OCI-LY7 (cell line): ENCODE measurements at regions not wholly inside any gene's neighbourhood (a gene's known extent, or its start where the extent isn't known, plus 50 kb on each side); places are given as distances from the start of the nearest gene placed in this dataset.

ENCODE experiments used
- BruUV-seq: library from RNA; stranded (reverse); fragments of 400-500 nt; replicated peaks from 2 replicates; lab custom pipeline; 2021; lab: Mats Ljungman, UMichigan
- CTCF ChIA-PET: fragments of 300-600 bp; sonication (Branson Sonifier 250); formaldehyde crosslinking; loops from one replicate; lab custom pipeline; 2022; ENCODE audit warnings: antibody characterized with exemption; ENCODE audit not compliant: unreplicated experiment; lab: Charles Lee
- POLR2A ChIA-PET: fragments of 300-600 bp; sonication (Branson Sonifier 250); formaldehyde crosslinking; loops from one replicate; lab custom pipeline; 2022; ENCODE audit warnings: antibody characterized with exemption; lab: Charles Lee
- DNase-seq: peaks from one replicate; pipeline ENCODE4 v3.0.0-alpha.2; 2015; ENCODE audit warnings: low spot score
- H2AFZ ChIP-seq: fragments of 200-600 bp; sonication (generic), shearing (Covaris generic); 2 replicates; pipeline ENCODE4 v1.6.1; 2014; ENCODE audit warnings: mild to moderate bottlenecking, antibody characterized with exemption, low read length, moderate library complexity
- H3K27ac ChIP-seq: fragments of 200-600 bp; sonication (generic); 2 replicates; pipeline ENCODE4 v1.5.1; 2014; ENCODE audit warnings: mixed run types, low read depth, mild to moderate bottlenecking, moderate library complexity, low read length, inconsistent platforms; ENCODE audit not compliant: poor library complexity, severe bottlenecking
- H3K36me3 ChIP-seq: fragments of 200-600 bp; sonication (generic); 2 replicates; pipeline ENCODE4 v1.6.1; 2014; ENCODE audit warnings: mild to moderate bottlenecking, antibody characterized with exemption, low read length, moderate library complexity, mixed read lengths; ENCODE audit not compliant: insufficient read depth
- H3K4me1 ChIP-seq: fragments of 200-600 bp; sonication (generic); 2 replicates; pipeline ENCODE4 v1.5.1; 2014; ENCODE audit warnings: mild to moderate bottlenecking, low read length; ENCODE audit not compliant: insufficient read depth, poor library complexity, severe bottlenecking
- H3K4me2 ChIP-seq: fragments of 200-600 bp; sonication (generic); 2 replicates; pipeline ENCODE4 v1.6.1; 2014; ENCODE audit warnings: mild to moderate bottlenecking, low read length
- H3K4me3 ChIP-seq: fragments of 200-600 bp; sonication (generic); 2 replicates; pipeline ENCODE4 v1.5.1; 2014; ENCODE audit warnings: mild to moderate bottlenecking, low read depth, low read length; ENCODE audit not compliant: poor library complexity, severe bottlenecking
- H3K79me2 ChIP-seq: fragments of 200-600 bp; sonication (generic); 2 replicates; pipeline ENCODE4 v1.6.1; 2016; ENCODE audit warnings: low read depth, mild to moderate bottlenecking, low read length, moderate library complexity, mixed read lengths; ENCODE audit not compliant: insufficient read depth
- H3K9me2 ChIP-seq: fragments of 200-600 bp; sonication (generic); 2 replicates; pipeline ENCODE4 v1.6.1; 2016; ENCODE audit warnings: mild to moderate bottlenecking, low read length, mixed read lengths; ENCODE audit not compliant: insufficient read depth
- H3K9me3 ChIP-seq: fragments of 200-600 bp; sonication (generic); 2 replicates; pipeline ENCODE4 v1.6.1; 2014; ENCODE audit warnings: mild to moderate bottlenecking, mixed run types, low read length, mixed read lengths
- H4K20me1 ChIP-seq: fragments of 200-600 bp; sonication (generic); 2 replicates; pipeline ENCODE4 v1.6.1; 2014; ENCODE audit warnings: mild to moderate bottlenecking, antibody characterized with exemption, low read length, moderate library complexity, mixed read lengths; ENCODE audit not compliant: insufficient read depth
- CTCF ChIP-seq: fragments of 200-600 bp; sonication (generic); conservative IDR thresholded peaks from 2 replicates; pipeline ENCODE4 v1.5.1; 2014; ENCODE audit warnings: mild to moderate bottlenecking, antibody characterized with exemption, low read length, moderate library complexity, mixed read lengths
- EZH2phosphoT487 ChIP-seq: fragments of 200-600 bp; sonication (generic); IDR thresholded peaks from 2 replicates; pipeline ENCODE4 v1.6.1; 2018; ENCODE audit warnings: low read depth, borderline replicate concordance, mild to moderate bottlenecking, mixed run types, antibody characterized with exemption, low read length, moderate library complexity, mixed read lengths
- intact Hi-C: fragments of 100-400 bp; cut with micrococcal nuclease; formaldehyde crosslinking; loops from one replicate; pipeline ENCODE4 v1.10.0; 2022; ENCODE audit not compliant: unreplicated experiment

GRCh38 chr3:106906074-106906473, 471.2 kb upstream of the CCDC54 start:
- intact Hi-C loops: no loop called here
- TF ChIP-seq EZH2phosphoT487: no peak
- TF ChIP-seq CTCF: no peak
- ChIA-PET POLR2A (no interaction called here), CTCF (no interaction called here)
- no peaks in the 10 kb centered on the region for H3K9me3 ChIP-seq
- BruUV-seq: no TSS peak
- H3K4me1 ChIP-seq: no peaks in the 10 kb centered on the region
- H3K79me2 ChIP-seq: no peaks in the 10 kb centered on the region
- no peaks in the 10 kb centered on the region for H3K9me2 ChIP-seq
- no peaks in the 10 kb centered on the region for H4K20me1 ChIP-seq
- H3K4me2 ChIP-seq: no peak overlapping the region
- H3K4me3 ChIP-seq: no peak overlapping the region
- H2AFZ ChIP-seq: no peak overlapping the region
- no peak for DNase-seq
- no peaks in the 10 kb centered on the region for H3K36me3 ChIP-seq
- no peak overlapping the region for H3K27ac ChIP-seq

- DNase-seq: no peak
- H4K20me1 ChIP-seq: no peaks in the 10 kb centered on the region
- no peak for TF ChIP-seq CTCF
- TF ChIP-seq EZH2phosphoT487: no peak
- CTCF ChIA-PET: no interaction called here
- no peak overlapping the region for H3K4me2 ChIP-seq
- no peaks in the 10 kb centered on the region for H3K79me2 ChIP-seq
- BruUV-seq: no TSS peak
- H3K36me3 ChIP-seq: no peaks in the 10 kb centered on the region
- no peaks in the 10 kb centered on the region for H3K9me2 ChIP-seq
- H3K27ac ChIP-seq: no peak overlapping the region
- intact Hi-C loops: no loop called here
- no peaks in the 10 kb centered on the region for H3K4me1 ChIP-seq
- POLR2A ChIA-PET: interaction anchor here (0.8 kb wide), 1 partner anchor 10 kb away, joined by 3 read pairs; no protein-coding TSS in a partner anchor
- no peak overlapping the region for H2AFZ ChIP-seq
- no peak overlapping the region for H3K4me3 ChIP-seq
- no peaks in the 10 kb centered on the region for H3K9me3 ChIP-seq
Measured at GRCh38 chr3:106908181-106908938, 468.9 kb upstream of the CCDC54 start.

- no peaks in the 10 kb centered on the region for H3K9me3 ChIP-seq
- BruUV-seq: no TSS peak
- CTCF ChIA-PET: no interaction called here
Measured at GRCh38 chr3:106913111-106913698, 464.0 kb upstream of the CCDC54 start.

More at GRCh38 chr3:106913111-106913698, 464.0 kb upstream of the CCDC54 start:
- Histone ChIP-seq H3K9me2 (no peaks in the 10 kb centered on the region), H3K4me3 (no peak overlapping the region), H2AFZ (no peak overlapping the region), H3K4me2 (no peak overlapping the region), H3K36me3 (no peaks in the 10 kb centered on the region), H4K20me1 (no peaks in the 10 kb centered on the region), H3K27ac (no peak overlapping the region), H3K4me1 (no peaks in the 10 kb centered on the region), H3K79me2 (no peaks in the 10 kb centered on the region)
- POLR2A ChIA-PET: interaction anchor here (0.5 to 2.0 kb wide), 2 partner anchors 10 to 152 kb away, joined by 3 to 4 read pairs; no protein-coding TSS in a partner anchor
- DNase-seq: no peak
- intact Hi-C loops: no loop called here
- no peak for TF ChIP-seq EZH2phosphoT487
- no peak for TF ChIP-seq CTCF
